C4-2B (cell line): ENCODE measurements at regions not wholly inside any gene's neighbourhood (a gene's known extent, or its start where the extent isn't known, plus 50 kb on each side); places are given as distances from the start of the nearest gene placed in this dataset.

Experiments
- ZFX ChIP-seq: fragments of 450-650 bp; IDR thresholded peaks from 2 replicates; pipeline ENCODE4 v1.6.1; 2017
- TF ChIP-seq, protein P1 (sequence below): fragments of 450-650 bp; conservative IDR thresholded peaks from 2 replicates; pipeline ENCODE4 v1.5.1; 2017; ENCODE audit warnings: mild to moderate bottlenecking

DNA sequence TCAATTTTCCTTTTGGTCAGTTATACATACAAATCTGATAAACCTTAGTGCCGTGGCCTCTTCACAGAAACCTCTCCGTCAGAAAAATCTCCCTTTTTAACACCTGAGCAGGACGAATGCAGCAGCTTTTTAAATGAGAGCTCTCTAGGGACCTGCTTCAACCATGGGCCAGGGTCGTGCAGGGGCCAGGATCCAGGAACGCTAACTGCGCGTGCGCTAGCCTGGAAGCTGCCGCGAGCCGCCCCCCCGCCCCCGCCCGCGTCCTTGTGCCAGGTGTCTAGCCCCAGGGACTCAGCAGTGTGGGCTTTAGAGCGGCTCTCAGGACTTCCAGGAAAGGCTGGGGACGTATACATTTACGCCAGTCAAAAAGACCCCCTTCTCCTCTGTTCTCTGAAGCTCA lies 136.8 kb upstream of the FMN2 start:
- TF ChIP-seq, protein P1, sequence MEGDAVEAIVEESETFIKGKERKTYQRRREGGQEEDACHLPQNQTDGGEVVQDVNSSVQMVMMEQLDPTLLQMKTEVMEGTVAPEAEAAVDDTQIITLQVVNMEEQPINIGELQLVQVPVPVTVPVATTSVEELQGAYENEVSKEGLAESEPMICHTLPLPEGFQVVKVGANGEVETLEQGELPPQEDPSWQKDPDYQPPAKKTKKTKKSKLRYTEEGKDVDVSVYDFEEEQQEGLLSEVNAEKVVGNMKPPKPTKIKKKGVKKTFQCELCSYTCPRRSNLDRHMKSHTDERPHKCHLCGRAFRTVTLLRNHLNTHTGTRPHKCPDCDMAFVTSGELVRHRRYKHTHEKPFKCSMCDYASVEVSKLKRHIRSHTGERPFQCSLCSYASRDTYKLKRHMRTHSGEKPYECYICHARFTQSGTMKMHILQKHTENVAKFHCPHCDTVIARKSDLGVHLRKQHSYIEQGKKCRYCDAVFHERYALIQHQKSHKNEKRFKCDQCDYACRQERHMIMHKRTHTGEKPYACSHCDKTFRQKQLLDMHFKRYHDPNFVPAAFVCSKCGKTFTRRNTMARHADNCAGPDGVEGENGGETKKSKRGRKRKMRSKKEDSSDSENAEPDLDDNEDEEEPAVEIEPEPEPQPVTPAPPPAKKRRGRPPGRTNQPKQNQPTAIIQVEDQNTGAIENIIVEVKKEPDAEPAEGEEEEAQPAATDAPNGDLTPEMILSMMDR, result no peak
- TF ChIP-seq ZFX, result no peak
